Adrenal gland (tissue), 9 donors: ENCODE measurements at regions not wholly inside any gene's neighbourhood (a gene's known extent, or its start where the extent isn't known, plus 50 kb on each side); places are given as distances from the start of the nearest gene placed in this dataset.

Source experiments
- DNase-seq, 7 donors: peaks; one replicate each; pipeline ENCODE4 v3.0.0-alpha.2; 2019 to 2020
- H3K27ac ChIP-seq, 5 donors: fragments of 200-600 bp; sonication (generic) in 4 of 5; 1 replicate in 3 of 5; 2 replicates in 2 of 5; pipeline versions ENCODE4 v1.5.1 to v1.8.0; 2016 to 2020; ENCODE audit warnings: mild to moderate bottlenecking in 1 of 5
- H3K27me3 ChIP-seq: fragments of 200-600 bp; 2 replicates; pipeline ENCODE4 v1.8.0; 2021
- H3K36me3 ChIP-seq, 2 donors: fragments of 200-600 bp; replicated peaks in 1 of 2; 1 replicate in 1 of 2; 2 replicates in 1 of 2; pipeline versions ENCODE4 v1.5.1 to v1.8.0; 2018 to 2022
- H3K4me1 ChIP-seq, 2 donors: fragments of 200-600 bp; replicated peaks in 1 of 2; 1 replicate in 1 of 2; 2 replicates in 1 of 2; pipeline versions ENCODE4 v1.5.1 to v1.8.0; 2018 to 2021
- H3K4me3 ChIP-seq, 4 donors: fragments of 200-600 bp; sonication (generic) in 3 of 4; one replicate each; pipeline ENCODE4 v1.5.1; 2016 to 2018
- H3K9me3 ChIP-seq, 3 donors: fragments of 200-600 bp; sonication (generic) in 1 of 3; replicated peaks in 1 of 3; 1 replicate in 2 of 3; 2 replicates in 1 of 3; pipeline versions ENCODE4 v1.5.1 to v1.8.0; 2016 to 2021
- CTCF ChIP-seq, 6 experiments: fragments of 450-650 bp in 4 of 6; fragments of 200-600 bp in 2 of 6; sonication (generic) in 1 of 6; IDR thresholded peaks; 1 replicate in 5 of 6; 2 replicates in 1 of 6; pipeline versions ENCODE4 v1.5.1 to v1.8.0; 2016 to 2021; ENCODE audit warnings: antibody characterized with exemption in 6 of 6, mild to moderate bottlenecking in 2 of 6, moderate library complexity in 1 of 6
- POLR2A ChIP-seq, 2 donors: fragments of 450-650 bp; IDR thresholded peaks; one replicate each; pipeline ENCODE4 v1.6.1; 2017; ENCODE audit warnings: antibody characterized with exemption in 2 of 2, mild to moderate bottlenecking in 2 of 2, moderate library complexity in 1 of 2
- WGBS, 4 donors: extraction: QIAGEN DNeasy Blood & Tissue Kit in 2 of 4; methylation state at CpG; one replicate each; pipeline versions ENCODE4 v1.1.5 to v1.1.7; 2013 to 2017; 5-methylcytosine and 5-hydroxymethylcytosine counted together
- intact Hi-C, 2 donors: fragments of 100-400 bp; cut with DNase I; formaldehyde crosslinking; loops; one replicate each; pipeline versions ENCODE4 v1.14.1 to v1.15.0; 2022 to 2023
- donor health status: healthy with polysubstance abuse.
- donor health status: Bipolar disorder and iron deficiency.
- donor health status: DM: yes; HTN: yes; CAD: no.
- donor health status: DM: no; HTN: no; CAD: no.
- donor health status: DM: no; HTN: no; CAD: no.

DNA sequence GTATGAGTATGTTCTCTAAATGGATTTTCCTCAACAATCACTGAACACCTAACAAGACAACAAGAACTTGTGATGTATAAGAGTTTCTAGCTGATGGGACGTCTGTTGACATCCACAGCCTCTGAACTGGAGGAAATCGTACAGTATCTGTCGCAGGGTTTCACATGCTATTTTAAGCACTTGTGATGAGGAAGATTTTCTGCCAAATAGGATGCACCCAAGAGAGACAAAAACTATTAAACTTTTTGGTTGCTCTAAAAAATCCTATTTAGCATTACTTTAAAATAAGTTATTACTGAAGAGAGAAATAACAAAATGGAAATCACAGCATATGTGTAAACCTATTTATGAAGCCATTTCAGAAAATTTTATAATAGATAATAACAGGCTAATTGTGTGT is 356.1 kb upstream of the SLC7A11 start:
- 31 to 53% (median 42%) methylated on average over 3 of the region's 3 CpGs for WGBS, 4 donors
- no peak overlapping the region for H3K4me3 ChIP-seq
- H3K36me3 ChIP-seq = no peaks in the 10 kb centered on the region
- intact Hi-C loops = no loop called here
- no peak overlapping the region for H3K27ac ChIP-seq
- no peaks in the 10 kb centered on the region for H3K9me3 ChIP-seq
- no peak for DNase-seq
- H3K27me3 ChIP-seq = no peaks in the 10 kb centered on the region
- TF ChIP-seq CTCF (IDR thresholded peaks at IDR 0.05) (no peak), POLR2A (IDR thresholded peaks at IDR 0.05) (no peak)
- no peaks in the 10 kb centered on the region for H3K4me1 ChIP-seq

GRCh38 chr4:138596896-138597295 is 354.7 kb upstream of the SLC7A11 start:
- Histone ChIP-seq H3K4me3 (no peak overlapping the region), H3K9me3 (no peaks in the 10 kb centered on the region), H3K27ac (no peak overlapping the region), H3K27me3 (no peaks in the 10 kb centered on the region), H3K36me3 (no peaks in the 10 kb centered on the region), H3K4me1 (no peaks in the 10 kb centered on the region)
- no peak for DNase-seq
- TF ChIP-seq CTCF (IDR thresholded peaks at IDR 0.05) (no peak), POLR2A (IDR thresholded peaks at IDR 0.05) (no peak)
- 55 to 67% (median 60%) methylated on average over 2 of the region's 2 CpGs for WGBS, 4 donors
- intact Hi-C loops = no loop called here

GRCh38 chr4:138595731-138596460 is 353.7 kb upstream of the SLC7A11 start:
- 60 to 69% (median 65%) methylated on average over 4 of the region's 4 CpGs for WGBS, 4 donors
- no peaks in the 10 kb centered on the region for H3K9me3 ChIP-seq
- no peak for TF ChIP-seq CTCF (IDR thresholded peaks at IDR 0.05)
- TF ChIP-seq POLR2A (IDR thresholded peaks at IDR 0.05) = no peak
- no peak overlapping the region for H3K4me3 ChIP-seq
- intact Hi-C loops = no loop called here
- no peaks in the 10 kb centered on the region for H3K36me3 ChIP-seq
- H3K4me1 ChIP-seq = no peaks in the 10 kb centered on the region
- no peaks in the 10 kb centered on the region for H3K27me3 ChIP-seq
- no peak for DNase-seq
- H3K27ac ChIP-seq = no peak overlapping the region

GRCh38 chr4:138595171-138595570 is 353.0 kb upstream of the SLC7A11 start:
- Histone ChIP-seq H3K27ac (no peak overlapping the region), H3K27me3 (no peaks in the 10 kb centered on the region), H3K36me3 (no peaks in the 10 kb centered on the region), H3K4me3 (no peak overlapping the region), H3K4me1 (no peaks in the 10 kb centered on the region), H3K9me3 (no peaks in the 10 kb centered on the region)
- DNase-seq = no peak
- TF ChIP-seq CTCF (IDR thresholded peaks at IDR 0.05) = no peak
- no peak for TF ChIP-seq POLR2A (IDR thresholded peaks at IDR 0.05)
- intact Hi-C loops = no loop called here
- 83 to 93% (median 87%) methylated on average over 2 of the region's 2 CpGs for WGBS, 4 donors
